Suprapubic skin (tissue), 3 donors: ENCODE measurements at regions not wholly inside any gene's neighbourhood (a gene's known extent, or its start where the extent isn't known, plus 50 kb on each side); places are given as distances from the start of the nearest gene placed in this dataset.

Experiments
- CTCF ChIP-seq, 2 donors: fragments of 200-600 bp in 1 of 2; fragments of 450-650 bp in 1 of 2; sonication (generic) in 1 of 2; IDR thresholded peaks; one replicate each; pipeline ENCODE4 v1.5.1; 2016 to 2019; ENCODE audit warnings: antibody characterized with exemption in 2 of 2, mild to moderate bottlenecking in 1 of 2, moderate library complexity in 1 of 2
- POLR2AphosphoS5 ChIP-seq, 3 donors: sonication (generic); formaldehyde crosslinking; IDR thresholded peaks; one replicate each; pipeline ENCODE4 v1.6.1; 2017; ENCODE audit warnings: antibody characterized with exemption in 3 of 3

DNA sequence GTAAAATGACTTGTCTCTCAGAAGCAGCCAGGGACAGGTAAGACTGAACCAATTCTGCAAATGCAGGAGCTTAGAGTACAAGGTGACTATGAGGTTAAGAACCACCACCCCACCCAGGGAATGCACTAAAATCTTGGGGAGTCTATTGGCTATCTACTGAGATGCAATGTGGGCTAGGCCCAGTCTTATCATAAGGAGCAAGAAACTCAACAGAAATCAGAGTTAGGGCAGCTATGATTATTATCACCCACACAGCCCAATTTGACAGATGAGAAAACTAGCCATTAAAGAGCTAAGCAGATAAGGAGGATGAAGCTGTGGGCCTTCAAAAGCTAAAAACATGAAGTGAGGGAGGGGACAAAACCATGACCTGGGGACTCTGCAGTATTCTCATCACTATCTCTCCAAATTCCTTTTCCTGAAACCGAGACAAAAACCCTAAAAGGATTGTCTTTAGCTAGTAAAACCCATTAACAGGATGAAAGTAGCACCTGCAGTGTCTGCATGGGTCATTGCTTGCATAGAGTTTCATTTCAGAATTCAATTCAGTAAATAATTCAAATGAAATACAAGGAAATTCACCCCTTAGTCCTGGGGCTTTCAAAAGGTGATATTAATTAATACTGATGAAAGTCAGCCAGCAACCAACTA lies 68.8 kb upstream of the USP47 start:
- TF ChIP-seq POLR2AphosphoS5 (IDR thresholded peaks at IDR 0.05) = no peak
- no peak for TF ChIP-seq CTCF (IDR thresholded peaks at IDR 0.05)
